ENCODE measurements at regions not wholly inside any gene's neighbourhood (a gene's known extent, or its start where the extent isn't known, plus 50 kb on each side); places are given as distances from the start of the nearest gene placed in this dataset.
"Not testable (repeated sequence)": the region's sequence is repeated elsewhere in the genome, so short reads cannot be mapped to it uniquely, and the experiment has no call there.

DNA sequence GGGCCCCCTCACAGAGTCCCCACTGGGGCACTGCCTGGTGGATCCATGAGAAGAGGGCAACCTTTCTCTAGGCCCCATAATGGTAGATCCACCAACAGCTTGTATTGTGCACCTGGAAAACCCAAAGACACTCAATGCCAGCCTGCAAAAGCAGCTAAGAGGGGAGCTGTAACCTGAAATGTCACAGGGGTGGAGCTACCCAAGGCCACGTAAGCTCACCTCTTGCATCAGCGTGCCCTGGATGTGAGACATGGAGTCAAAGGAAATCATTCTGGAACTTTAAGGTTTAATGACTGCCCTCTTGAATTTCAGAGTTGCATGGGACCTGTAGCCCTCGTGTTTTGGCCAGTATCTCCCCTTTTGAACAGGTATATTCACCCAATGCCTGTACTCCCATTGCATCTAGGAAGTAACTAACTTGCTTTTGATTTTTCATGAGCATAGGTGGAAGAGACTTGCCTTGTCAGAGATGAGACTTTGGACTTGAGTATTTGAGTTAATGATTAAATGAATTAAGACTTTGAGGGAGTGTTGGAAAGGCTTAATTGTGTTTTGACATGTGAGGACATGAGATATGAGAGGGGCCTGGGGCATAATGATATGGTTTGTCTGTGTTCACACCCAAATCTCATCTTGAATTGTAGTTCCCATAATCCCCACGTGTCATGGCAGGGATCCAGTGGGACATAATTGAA lies 900.9 kb upstream of the ROBO1 start:
- Histone ChIP-seq H3K9ac (ENCODE audit: low read length) (no peak overlapping the region), H3K9me3 (ENCODE audit: control insufficient read depth, low read length) (peaks cover 7% of the 10 kb centered on the region), H3K4me1 (ENCODE audit: control insufficient read depth, insufficient read depth, low read length) (no peaks in the 10 kb centered on the region), H3K36me3 (ENCODE audit: control insufficient read depth, insufficient read depth, low read length, severe bottlenecking) (no peaks in the 10 kb centered on the region), H3K4me3 (ENCODE audit: low read length) (no peak overlapping the region), H3K27me3 (replicated peaks; ENCODE audit: control insufficient read depth, insufficient read depth, low read length) (no peaks in the 10 kb centered on the region)
- DNase-seq (ENCODE audit: low read depth) = no peak

DNA sequence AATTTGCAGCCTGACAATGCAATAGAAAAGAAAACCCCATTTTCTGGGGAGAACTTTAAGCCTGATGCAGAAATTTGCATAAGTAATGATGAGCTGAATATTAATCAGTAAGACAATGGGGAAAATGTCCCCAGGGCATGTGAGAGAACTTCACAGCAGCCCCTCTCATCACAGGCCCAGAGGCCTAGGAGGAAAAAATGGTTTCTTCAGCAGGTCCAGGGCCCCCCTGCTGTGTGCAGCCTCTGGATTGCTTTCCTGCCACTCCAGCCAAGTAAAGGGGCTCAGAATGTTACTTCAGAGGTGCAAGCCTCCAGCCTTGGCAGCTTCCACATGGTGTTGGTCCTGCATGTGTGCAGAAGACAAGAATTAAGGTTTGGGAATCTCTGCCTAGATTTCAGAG lies 900.3 kb upstream of the ROBO1 start:
- Histone ChIP-seq H3K9me3 (ENCODE audit: control insufficient read depth, low read length) (peaks cover 7% of the 10 kb centered on the region), H3K4me1 (ENCODE audit: control insufficient read depth, insufficient read depth, low read length) (no peaks in the 10 kb centered on the region), H3K27me3 (replicated peaks; ENCODE audit: control insufficient read depth, insufficient read depth, low read length) (no peaks in the 10 kb centered on the region), H3K9ac (ENCODE audit: low read length) (no peak overlapping the region), H3K4me3 (ENCODE audit: low read length) (no peak overlapping the region), H3K36me3 (ENCODE audit: control insufficient read depth, insufficient read depth, low read length, severe bottlenecking) (no peaks in the 10 kb centered on the region)
- no peak for DNase-seq (ENCODE audit: low read depth)

DNA sequence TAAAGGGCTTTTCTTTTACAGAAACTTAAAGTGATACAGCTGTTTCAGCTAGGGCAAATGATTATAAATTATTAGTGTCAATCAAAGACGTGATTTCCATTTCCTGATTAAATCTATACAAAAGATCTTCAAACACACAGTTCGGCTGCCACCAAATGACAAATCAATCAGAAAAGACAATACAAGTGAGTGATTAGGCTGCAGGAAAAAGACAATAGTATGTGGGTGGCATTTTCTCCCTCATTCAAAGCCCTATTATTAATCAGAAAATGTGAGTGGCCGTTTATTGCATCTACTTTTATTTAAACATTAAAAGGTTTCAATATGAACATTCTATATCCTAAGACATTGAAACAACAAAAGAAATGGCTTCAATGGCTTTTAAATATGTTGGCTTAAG lies 895.6 kb upstream of the ROBO1 start:
- Histone ChIP-seq H3K9me3 (ENCODE audit: control insufficient read depth, low read length) (peaks cover 3% of the 10 kb centered on the region), H3K4me1 (ENCODE audit: control insufficient read depth, insufficient read depth, low read length) (no peaks in the 10 kb centered on the region), H3K4me3 (ENCODE audit: low read length) (no peak overlapping the region), H3K36me3 (ENCODE audit: control insufficient read depth, insufficient read depth, low read length, severe bottlenecking) (no peaks in the 10 kb centered on the region), H3K9ac (ENCODE audit: low read length) (no peak overlapping the region), H3K27me3 (replicated peaks; ENCODE audit: control insufficient read depth, insufficient read depth, low read length) (no peaks in the 10 kb centered on the region)
- no peak for DNase-seq (ENCODE audit: low read depth)

DNA sequence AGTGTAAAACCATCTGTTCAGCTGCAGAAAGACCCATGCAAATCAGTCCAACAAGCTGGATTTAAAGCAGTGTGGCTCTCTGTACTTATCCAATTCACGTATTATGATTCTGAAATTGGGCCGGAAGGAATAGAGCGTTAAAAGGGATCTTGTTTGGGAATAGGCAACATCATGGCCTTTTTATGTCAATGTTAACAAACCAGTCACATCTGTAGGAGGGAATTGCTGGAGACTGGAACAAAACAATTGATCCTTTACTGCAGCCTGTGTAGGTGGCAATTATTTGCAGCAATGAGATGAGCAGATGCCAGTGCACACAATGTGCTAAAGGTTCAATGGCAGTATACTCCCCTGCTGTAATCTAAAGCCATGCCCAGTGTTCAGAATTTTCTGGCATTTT lies 887.4 kb upstream of the ROBO1 start:
- Histone ChIP-seq H3K9me3 (ENCODE audit: control insufficient read depth, low read length) (no peaks in the 10 kb centered on the region), H3K27me3 (replicated peaks; ENCODE audit: control insufficient read depth, insufficient read depth, low read length) (no peaks in the 10 kb centered on the region), H3K4me3 (ENCODE audit: low read length) (no peak overlapping the region), H3K4me1 (ENCODE audit: control insufficient read depth, insufficient read depth, low read length) (no peaks in the 10 kb centered on the region), H3K36me3 (ENCODE audit: control insufficient read depth, insufficient read depth, low read length, severe bottlenecking) (no peaks in the 10 kb centered on the region), H3K9ac (ENCODE audit: low read length) (no peak overlapping the region)
- DNase-seq (ENCODE audit: low read depth) = no peak

DNA sequence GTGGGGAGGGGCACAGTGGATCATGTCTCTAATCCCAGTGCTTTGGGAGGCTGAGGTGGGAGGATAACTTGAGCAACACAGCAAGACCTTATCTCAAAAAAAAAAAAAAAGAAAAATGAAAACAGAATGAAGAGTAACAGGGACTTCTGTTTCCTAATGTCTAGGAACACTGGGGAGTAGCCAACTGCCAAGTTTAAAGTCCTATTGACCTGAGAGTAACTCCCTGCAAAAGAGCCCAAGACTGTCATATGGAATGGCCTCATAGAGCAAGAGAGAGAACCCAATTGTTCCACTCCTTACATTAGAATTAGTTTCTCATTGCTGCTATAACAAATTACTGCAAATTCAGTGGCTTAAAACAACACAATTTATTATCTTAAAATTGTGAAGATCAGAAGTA lies 881.4 kb upstream of the ROBO1 start:
- H3K4me1 ChIP-seq (ENCODE audit: control insufficient read depth, insufficient read depth, low read length) = no peaks in the 10 kb centered on the region
- DNase-seq (ENCODE audit: low read depth) = no peak
- no peaks in the 10 kb centered on the region for H3K9me3 ChIP-seq (ENCODE audit: control insufficient read depth, low read length)
- no peaks in the 10 kb centered on the region for H3K36me3 ChIP-seq (ENCODE audit: control insufficient read depth, insufficient read depth, low read length, severe bottlenecking)
- H3K27me3 ChIP-seq (replicated peaks; ENCODE audit: control insufficient read depth, insufficient read depth, low read length) = no peaks in the 10 kb centered on the region
- H3K4me3 ChIP-seq (ENCODE audit: low read length) = no peak overlapping the region
- H3K9ac ChIP-seq (ENCODE audit: low read length) = no peak overlapping the region

DNA sequence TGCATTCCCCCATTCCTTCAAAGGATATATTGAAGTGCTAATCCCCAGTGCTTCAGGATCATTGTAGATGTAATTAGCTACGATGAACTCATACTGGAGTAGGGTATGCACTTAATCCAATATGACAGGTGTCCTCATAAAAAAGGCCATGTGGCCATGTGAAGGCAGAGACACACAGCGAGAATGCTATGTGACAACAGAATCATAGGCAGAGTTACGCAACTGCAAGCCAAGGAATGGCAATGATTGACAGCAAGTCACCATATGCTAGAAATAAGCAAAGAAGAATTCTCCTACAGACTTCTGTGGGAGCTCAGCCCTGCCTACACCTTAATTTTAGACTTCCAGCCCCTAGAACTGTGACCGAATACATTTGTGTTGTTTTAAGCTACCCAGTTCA lies 875.6 kb upstream of the ROBO1 start:
- Histone ChIP-seq H3K4me1 (ENCODE audit: control insufficient read depth, insufficient read depth, low read length) (no peaks in the 10 kb centered on the region), H3K4me3 (ENCODE audit: low read length) (no peak overlapping the region), H3K9ac (ENCODE audit: low read length) (no peak overlapping the region), H3K27me3 (replicated peaks; ENCODE audit: control insufficient read depth, insufficient read depth, low read length) (no peaks in the 10 kb centered on the region), H3K9me3 (ENCODE audit: control insufficient read depth, low read length) (peaks cover 6% of the 10 kb centered on the region), H3K36me3 (ENCODE audit: control insufficient read depth, insufficient read depth, low read length, severe bottlenecking) (no peaks in the 10 kb centered on the region)
- no peak for DNase-seq (ENCODE audit: low read depth)

DNA sequence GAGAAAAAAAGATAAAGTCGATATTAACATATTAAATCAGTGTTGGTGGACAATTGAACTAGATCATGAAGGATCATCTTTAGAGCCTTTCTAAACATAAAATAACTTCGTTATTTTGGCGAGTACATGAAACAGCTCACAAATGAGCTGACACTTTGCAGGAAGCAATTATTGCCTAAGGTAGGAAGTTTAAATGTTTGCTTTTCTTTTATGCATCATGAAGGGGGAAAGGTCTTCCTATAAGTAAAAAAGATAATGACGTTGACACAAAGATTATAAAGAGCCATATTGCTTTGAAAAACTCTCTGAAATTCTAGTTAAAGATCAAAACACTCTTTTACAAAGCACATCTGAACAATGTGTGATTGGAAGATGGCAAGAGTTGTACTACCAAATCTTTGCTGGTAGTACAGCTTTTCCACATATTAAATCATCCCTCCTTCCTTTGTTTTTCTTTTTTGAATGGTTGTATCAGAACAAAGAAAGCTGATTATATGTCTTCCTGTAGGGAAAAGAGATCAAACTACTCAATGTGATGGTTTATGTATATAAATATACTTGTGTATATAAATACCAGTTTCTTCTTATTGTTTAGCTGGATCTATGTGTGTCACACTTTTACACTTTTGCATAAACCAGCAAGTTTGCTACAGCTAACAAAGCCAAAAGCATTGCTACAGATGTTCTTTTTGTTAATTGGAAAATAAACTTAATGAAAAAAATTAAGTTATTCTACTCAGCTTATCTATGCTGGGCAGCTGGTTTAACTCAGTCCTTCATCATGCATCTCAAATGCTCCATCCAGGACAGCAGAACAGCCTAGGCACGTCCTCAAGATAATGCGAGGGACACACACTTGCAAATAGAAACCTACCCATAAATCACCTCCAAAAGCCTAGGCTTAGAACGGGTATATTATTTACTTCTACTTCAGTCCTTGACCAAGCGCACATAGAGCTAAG lies 850.8 kb upstream of the ROBO1 start:
- DNase-seq (ENCODE audit: low read depth) = no peak
- Histone ChIP-seq H3K4me1 (ENCODE audit: control insufficient read depth, insufficient read depth, low read length) (no peaks in the 10 kb centered on the region), H3K9me3 (ENCODE audit: control insufficient read depth, low read length) (no peaks in the 10 kb centered on the region)

DNA sequence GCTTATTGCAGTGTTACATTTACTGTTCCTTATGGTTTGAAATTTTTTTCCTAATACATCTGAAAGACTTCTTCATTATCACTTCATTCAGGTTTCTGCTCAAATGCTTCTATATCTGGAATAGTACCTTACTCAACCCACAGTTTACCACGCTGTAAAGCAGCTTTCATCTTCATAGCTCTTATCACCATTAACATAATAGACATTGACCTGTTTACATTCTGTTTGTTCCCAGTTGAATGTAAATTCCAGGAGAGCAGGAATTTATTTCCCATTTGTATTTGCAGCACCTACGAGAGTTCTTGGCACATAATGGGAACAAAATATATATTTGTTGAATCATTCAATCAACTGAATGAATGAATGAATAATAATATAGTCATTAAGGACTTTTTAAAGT lies 844.6 kb upstream of the ROBO1 start:
- H3K9me3 ChIP-seq (ENCODE audit: control insufficient read depth, low read length) = no peaks in the 10 kb centered on the region
- H3K36me3 ChIP-seq (ENCODE audit: control insufficient read depth, insufficient read depth, low read length, severe bottlenecking) = no peaks in the 10 kb centered on the region
- no peak overlapping the region for H3K9ac ChIP-seq (ENCODE audit: low read length)
- DNase-seq (ENCODE audit: low read depth) = no peak
- H3K27me3 ChIP-seq (replicated peaks; ENCODE audit: control insufficient read depth, insufficient read depth, low read length) = no peaks in the 10 kb centered on the region
- no peak overlapping the region for H3K4me3 ChIP-seq (ENCODE audit: low read length)
- H3K4me1 ChIP-seq (ENCODE audit: control insufficient read depth, insufficient read depth, low read length) = no peaks in the 10 kb centered on the region

More for the DNA sequence above, 850.8 kb upstream of the ROBO1 start:
- H3K9ac ChIP-seq (ENCODE audit: low read length) = no peak overlapping the region
- no peaks in the 10 kb centered on the region for H3K27me3 ChIP-seq (replicated peaks; ENCODE audit: control insufficient read depth, insufficient read depth, low read length)
- no peak overlapping the region for H3K4me3 ChIP-seq (ENCODE audit: low read length)
- H3K36me3 ChIP-seq (ENCODE audit: control insufficient read depth, insufficient read depth, low read length, severe bottlenecking) = no peaks in the 10 kb centered on the region

DNA sequence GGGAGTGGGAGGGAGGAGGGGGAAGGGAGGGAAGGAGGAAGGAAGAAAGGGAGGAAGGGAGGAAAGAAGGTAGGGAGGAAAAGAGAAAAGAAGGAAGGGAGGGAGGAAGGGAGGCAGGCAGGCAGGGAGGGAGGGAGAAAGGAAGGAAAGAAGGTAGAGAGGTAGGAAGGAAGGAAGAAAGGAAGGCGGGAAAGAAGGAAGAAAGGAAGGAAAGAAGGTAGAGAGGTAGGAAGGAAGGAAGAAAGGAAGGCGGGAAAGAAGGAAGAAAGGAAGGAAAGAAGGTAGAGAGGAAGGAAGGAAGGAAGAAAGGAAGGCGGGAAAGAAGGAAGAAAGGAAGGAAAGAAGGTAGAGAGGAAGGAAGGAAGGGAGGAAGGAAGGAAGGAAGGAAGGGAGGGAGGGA lies 840.3 kb upstream of the ROBO1 start:
- H3K36me3 ChIP-seq (ENCODE audit: control insufficient read depth, insufficient read depth, low read length, severe bottlenecking); H3K4me1 ChIP-seq (ENCODE audit: control insufficient read depth, insufficient read depth, low read length); DNase-seq (ENCODE audit: low read depth); H3K9ac ChIP-seq (ENCODE audit: low read length); H3K9me3 ChIP-seq (ENCODE audit: control insufficient read depth, low read length); H3K27me3 ChIP-seq (replicated peaks; ENCODE audit: control insufficient read depth, insufficient read depth, low read length); H3K4me3 ChIP-seq (ENCODE audit: low read length): not testable (repeated sequence)

DNA sequence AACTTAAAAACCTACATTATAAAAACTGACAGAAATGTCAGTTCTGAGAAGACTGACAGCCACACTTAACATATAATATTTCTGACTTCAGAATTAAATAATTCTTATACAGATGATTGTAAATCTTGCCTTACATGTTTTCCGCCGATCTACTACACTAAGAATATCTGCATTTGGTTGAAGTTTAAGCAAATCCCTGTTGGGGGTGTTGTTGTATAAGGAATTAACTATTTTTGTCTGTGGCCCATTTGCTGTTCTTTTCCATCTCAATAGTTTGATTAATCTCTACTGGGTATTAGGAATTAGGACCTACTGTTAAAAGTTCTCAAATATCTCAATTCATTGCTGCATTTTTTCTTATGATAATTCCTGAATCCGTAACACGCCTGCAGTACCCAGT lies 838.3 kb upstream of the ROBO1 start:
- Histone ChIP-seq H3K36me3 (ENCODE audit: control insufficient read depth, insufficient read depth, low read length, severe bottlenecking) (no peaks in the 10 kb centered on the region), H3K9ac (ENCODE audit: low read length) (no peak overlapping the region), H3K4me3 (ENCODE audit: low read length) (no peak overlapping the region), H3K4me1 (ENCODE audit: control insufficient read depth, insufficient read depth, low read length) (no peaks in the 10 kb centered on the region), H3K27me3 (replicated peaks; ENCODE audit: control insufficient read depth, insufficient read depth, low read length) (no peaks in the 10 kb centered on the region), H3K9me3 (ENCODE audit: control insufficient read depth, low read length) (no peaks in the 10 kb centered on the region)
- no peak for DNase-seq (ENCODE audit: low read depth)

DNA sequence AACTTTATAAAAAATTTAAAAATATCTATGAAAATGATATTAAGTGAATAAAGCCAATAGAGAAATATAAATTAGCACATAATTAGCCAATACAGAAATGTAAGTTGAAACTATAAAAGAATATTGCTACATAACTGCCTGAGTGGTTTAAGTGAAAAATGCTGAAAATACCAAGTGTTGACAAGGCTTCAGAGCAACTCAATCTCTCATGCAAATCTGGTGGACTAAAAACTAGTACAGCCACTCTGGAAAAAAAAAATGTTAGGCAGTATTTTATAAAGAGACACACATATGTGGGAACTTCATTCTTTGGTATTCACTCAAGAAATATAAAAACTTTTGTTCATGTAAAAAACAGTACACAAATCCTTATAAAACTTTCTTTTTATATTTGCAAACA lies 833.7 kb upstream of the ROBO1 start:
- no peaks in the 10 kb centered on the region for H3K9me3 ChIP-seq (ENCODE audit: control insufficient read depth, low read length)
- H3K4me3 ChIP-seq (ENCODE audit: low read length) = no peak overlapping the region
- no peak for DNase-seq (ENCODE audit: low read depth)
- no peak overlapping the region for H3K9ac ChIP-seq (ENCODE audit: low read length)
- H3K36me3 ChIP-seq (ENCODE audit: control insufficient read depth, insufficient read depth, low read length, severe bottlenecking) = no peaks in the 10 kb centered on the region
- H3K27me3 ChIP-seq (replicated peaks; ENCODE audit: control insufficient read depth, insufficient read depth, low read length) = no peaks in the 10 kb centered on the region
- H3K4me1 ChIP-seq (ENCODE audit: control insufficient read depth, insufficient read depth, low read length) = no peaks in the 10 kb centered on the region

Measured in adipocyte (in vitro differentiated cells).